ENCODE measurements at regions not wholly inside any gene's neighbourhood (a gene's known extent, or its start where the extent isn't known, plus 50 kb on each side); places are given as distances from the start of the nearest gene placed in this dataset.
"Not testable (repeated sequence)": the region's sequence is repeated elsewhere in the genome, so short reads cannot be mapped to it uniquely, and the experiment has no call there.

GRCh38 chr6:76764057-76764456, 691.6 kb upstream of the IMPG1 start:
- no peak for DNase-seq

- no peak for DNase-seq
These were observed 680.4 kb upstream of the IMPG1 start for GRCh38 chr6:76752841-76753240.

- not testable (repeated sequence) for DNase-seq
These were observed 672.9 kb upstream of the IMPG1 start for GRCh38 chr6:76745388-76745787.

GRCh38 chr6:76744151-76744720, 671.8 kb upstream of the IMPG1 start:
- not testable (repeated sequence) for DNase-seq

- no peak for DNase-seq
These were observed 670.5 kb upstream of the IMPG1 start for GRCh38 chr6:76742919-76743318.

- DNase-seq: no peak
These were observed 647.0 kb upstream of the IMPG1 start for GRCh38 chr6:76719449-76719848.

- no peak for DNase-seq
These were observed 636.3 kb upstream of the IMPG1 start for GRCh38 chr6:76708641-76709331.

GRCh38 chr6:76707630-76708029, 635.2 kb upstream of the IMPG1 start:
- DNase-seq: no peak

GRCh38 chr6:76706631-76707030, 634.2 kb upstream of the IMPG1 start:
- no peak for DNase-seq

GRCh38 chr6:76706086-76706485, 633.6 kb upstream of the IMPG1 start:
- no peak for DNase-seq

GRCh38 chr6:76703786-76704185, 631.3 kb upstream of the IMPG1 start:
- no peak for DNase-seq

- no peak for DNase-seq
These were observed 630.8 kb upstream of the IMPG1 start for GRCh38 chr6:76703285-76703684.

- DNase-seq: no peak
These were observed 629.7 kb upstream of the IMPG1 start for GRCh38 chr6:76702187-76702586.

- DNase-seq: no peak
These were observed 629.1 kb upstream of the IMPG1 start for GRCh38 chr6:76701610-76702009.

GRCh38 chr6:76697585-76697984, 625.1 kb upstream of the IMPG1 start:
- DNase-seq: no peak

- DNase-seq: no peak
These were observed 622.3 kb upstream of the IMPG1 start for GRCh38 chr6:76694795-76695194.

GRCh38 chr6:76684875-76685274, 612.4 kb upstream of the IMPG1 start:
- no peak for DNase-seq

- DNase-seq: no peak
These were observed 611.5 kb upstream of the IMPG1 start for GRCh38 chr6:76683985-76684384.

- no peak for DNase-seq
These were observed 610.4 kb upstream of the IMPG1 start for GRCh38 chr6:76682842-76683241.

GRCh38 chr6:76681781-76682180, 609.3 kb upstream of the IMPG1 start:
- no peak for DNase-seq

- DNase-seq: no peak
These were observed 604.6 kb upstream of the IMPG1 start for GRCh38 chr6:76677017-76677416.

GRCh38 chr6:76671751-76672150, 599.3 kb upstream of the IMPG1 start:
- no peak for DNase-seq

GRCh38 chr6:76644231-76644630, 571.8 kb upstream of the IMPG1 start:
- no peak for DNase-seq

GRCh38 chr6:76639941-76640340, 567.5 kb upstream of the IMPG1 start:
- DNase-seq: no peak

GRCh38 chr6:76634695-76635094, 562.2 kb upstream of the IMPG1 start:
- no peak for DNase-seq

Data from COR-L47 (cell line).